ENCODE measurements at regions not wholly inside any gene's neighbourhood (a gene's known extent, or its start where the extent isn't known, plus 50 kb on each side); places are given as distances from the start of the nearest gene placed in this dataset.

GRCh38 chr5:115402822-115403577, 106.5 kb upstream of the CCDC112 start:
- DNase-seq, result no peak

- DNase-seq, result no peak
Measured at GRCh38 chr5:115402092-115402491, 105.6 kb upstream of the CCDC112 start.

GRCh38 chr5:115398719-115399118, 102.3 kb upstream of the CCDC112 start:
- no peak for DNase-seq

- no peak for DNase-seq
Measured at GRCh38 chr5:115396688-115397087, 100.2 kb upstream of the CCDC112 start.

- no peak for DNase-seq
Measured at GRCh38 chr5:115396081-115396480, 99.6 kb upstream of the CCDC112 start.

- DNase-seq, result no peak
Measured at GRCh38 chr5:115394531-115394930, 98.1 kb upstream of the CCDC112 start.

- no peak for DNase-seq
Measured at GRCh38 chr5:115393239-115393638, 96.8 kb upstream of the CCDC112 start.

- no peak for DNase-seq
Measured at GRCh38 chr5:115392611-115393010, 96.2 kb upstream of the CCDC112 start.

GRCh38 chr5:115391780-115392179, 95.3 kb upstream of the CCDC112 start:
- no peak for DNase-seq

GRCh38 chr5:115389799-115390382, 93.4 kb upstream of the CCDC112 start:
- DNase-seq, result no peak

GRCh38 chr5:115389034-115389798, 92.8 kb upstream of the CCDC112 start:
- no peak for DNase-seq

- no peak for DNase-seq
Measured at GRCh38 chr5:115388240-115388639, 91.8 kb upstream of the CCDC112 start.

GRCh38 chr5:115387816-115388215, 91.4 kb upstream of the CCDC112 start:
- no peak for DNase-seq

GRCh38 chr5:115386657-115387056, 90.2 kb upstream of the CCDC112 start:
- no peak for DNase-seq

GRCh38 chr5:115384587-115385375, 88.3 kb upstream of the CCDC112 start:
- DNase-seq, result no peak

GRCh38 chr5:115382989-115383388, 86.5 kb upstream of the CCDC112 start:
- DNase-seq, result no peak

- no peak for DNase-seq
Measured at GRCh38 chr5:115381911-115382662, 85.6 kb upstream of the CCDC112 start.

- DNase-seq, result no peak
Measured at GRCh38 chr5:115379622-115380344, 83.3 kb upstream of the CCDC112 start.

GRCh38 chr5:115378754-115379153, 82.3 kb upstream of the CCDC112 start:
- no peak for DNase-seq

GRCh38 chr5:115377468-115378217, 81.2 kb upstream of the CCDC112 start:
- peak; percentile 39 to 74 (median 65) for DNase-seq

- DNase-seq, result peak; percentile 64 to 86 (median 79)
Measured at GRCh38 chr5:115375893-115376292, 79.4 kb upstream of the CCDC112 start.

Measured in suppressor macrophage treated with lipopolysaccharide for 1 hour (primary cell).